HG03095 (cell line): ENCODE measurements at regions not wholly inside any gene's neighbourhood (a gene's known extent, or its start where the extent isn't known, plus 50 kb on each side); places are given as distances from the start of the nearest gene placed in this dataset.
"Not testable (repeated sequence)": the region's sequence is repeated elsewhere in the genome, so short reads cannot be mapped to it uniquely, and the experiment has no call there.

Experiments
- ATAC-seq: cut with Tn5 transposase; IDR thresholded peaks from one replicate; pipeline ENCODE4 v1.9.1; 2021; ENCODE audit warnings: moderate library complexity; ENCODE audit not compliant: unreplicated experiment

DNA sequence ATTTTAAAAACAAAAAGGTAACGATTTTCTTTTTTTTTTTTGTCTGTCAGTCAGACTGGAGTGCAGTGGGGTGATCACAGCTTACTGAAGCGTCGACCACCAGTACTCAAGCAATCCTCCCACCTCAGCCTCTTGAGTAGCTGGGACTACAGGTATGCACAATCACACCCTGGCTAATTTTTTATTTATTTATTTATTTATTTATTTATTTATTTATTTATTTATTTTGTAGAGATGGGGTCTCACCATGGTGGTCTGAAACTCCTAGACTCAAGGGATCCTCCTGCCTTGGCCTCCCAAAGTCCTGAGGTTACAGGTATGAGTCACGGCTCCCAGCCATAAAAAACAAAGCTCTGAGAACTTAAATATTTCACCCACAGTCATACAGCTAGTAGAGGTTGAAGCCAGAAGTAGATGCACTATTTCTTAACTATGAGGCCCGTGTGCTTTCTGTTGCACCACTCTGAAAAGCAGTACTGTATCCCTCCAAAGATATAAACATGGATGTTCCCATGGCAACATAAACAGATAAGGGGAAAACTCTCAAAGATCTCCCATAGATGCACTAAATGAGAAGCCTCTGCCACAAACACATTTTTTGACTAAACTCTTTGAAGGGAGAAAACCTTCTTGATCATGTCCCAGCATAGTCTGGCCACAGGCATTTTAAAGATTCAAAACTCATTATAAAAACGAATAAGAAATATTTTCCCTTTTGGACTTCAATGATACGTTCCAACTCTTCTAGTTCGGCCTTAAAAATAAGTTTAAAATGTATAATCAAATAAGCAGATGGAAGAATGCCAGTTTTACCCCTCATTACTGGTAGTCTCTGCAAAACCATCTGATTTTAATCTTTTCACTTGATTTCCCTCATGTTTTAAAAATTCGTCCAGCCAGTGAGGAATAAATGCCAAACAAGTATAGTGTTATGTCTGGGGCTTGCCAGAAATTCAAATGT lies 162.3 kb upstream of the ARHGEF26 start:
- ATAC-seq, result no peak

DNA sequence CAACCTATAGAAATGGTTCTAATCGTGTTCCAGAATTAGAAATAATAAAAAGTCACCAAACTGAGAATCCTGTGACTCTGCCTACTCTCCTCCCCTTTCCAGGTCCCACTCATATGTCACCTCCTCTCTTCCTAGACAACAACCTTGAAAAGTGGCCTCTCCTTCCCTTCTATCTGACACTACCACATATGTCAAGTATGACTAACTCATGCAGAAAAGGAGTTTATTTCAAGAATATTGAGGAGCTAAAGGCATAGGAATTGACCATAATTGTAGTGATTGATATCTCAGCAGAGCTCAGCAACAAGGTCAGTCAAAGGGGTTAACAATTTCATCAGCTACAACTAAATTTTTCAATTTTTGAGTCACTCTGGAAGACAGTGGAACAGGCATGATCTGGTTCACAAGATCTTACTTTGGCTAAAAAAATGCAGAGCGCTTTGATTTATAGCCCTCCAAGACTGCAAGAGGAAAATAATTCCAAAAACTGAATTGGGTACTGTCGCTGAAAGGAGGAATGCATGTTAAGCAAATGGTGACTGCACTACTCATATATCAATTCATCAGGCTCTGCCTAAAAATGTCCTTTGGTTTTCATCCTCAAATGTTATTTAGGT lies 160.6 kb upstream of the ARHGEF26 start:
- ATAC-seq, result no peak

DNA sequence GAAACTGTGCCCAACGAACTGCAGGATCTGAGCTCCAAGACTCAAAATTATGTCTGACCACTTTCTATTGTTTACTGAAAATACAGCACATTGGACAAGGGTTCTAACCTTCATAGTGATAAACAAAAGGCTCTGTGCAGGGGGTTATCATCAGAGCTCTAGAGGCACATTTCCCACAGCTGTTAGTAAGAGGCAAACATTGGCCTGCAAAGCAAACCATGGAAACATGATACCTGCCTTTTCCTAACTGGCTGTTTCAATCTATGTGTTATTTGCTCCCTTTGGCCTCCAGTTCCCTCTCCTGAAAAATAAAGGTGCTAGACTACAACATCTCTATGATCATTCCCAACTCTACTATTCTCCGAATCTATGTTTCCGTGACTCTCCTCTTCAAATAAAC lies 159.7 kb upstream of the ARHGEF26 start:
- no peak for ATAC-seq

DNA sequence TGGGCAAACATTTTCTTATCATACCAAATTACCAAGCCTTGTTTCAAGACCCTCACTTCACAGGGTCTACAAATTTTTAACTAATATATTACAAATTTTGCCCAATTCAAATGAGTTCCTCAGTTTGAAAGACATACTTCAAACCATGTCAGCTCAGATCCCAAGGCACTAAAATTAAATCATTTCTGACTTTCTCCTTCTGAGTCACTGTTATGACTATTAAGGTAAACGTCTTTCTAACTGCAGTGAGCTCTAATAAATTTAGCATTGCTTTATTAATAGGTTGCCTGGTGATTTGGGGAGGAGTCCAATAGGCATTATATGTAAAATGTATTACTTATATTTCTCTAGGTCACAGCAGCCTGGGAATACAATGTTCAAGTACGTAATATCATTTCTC lies 158.2 kb upstream of the ARHGEF26 start:
- ATAC-seq, result no peak

DNA sequence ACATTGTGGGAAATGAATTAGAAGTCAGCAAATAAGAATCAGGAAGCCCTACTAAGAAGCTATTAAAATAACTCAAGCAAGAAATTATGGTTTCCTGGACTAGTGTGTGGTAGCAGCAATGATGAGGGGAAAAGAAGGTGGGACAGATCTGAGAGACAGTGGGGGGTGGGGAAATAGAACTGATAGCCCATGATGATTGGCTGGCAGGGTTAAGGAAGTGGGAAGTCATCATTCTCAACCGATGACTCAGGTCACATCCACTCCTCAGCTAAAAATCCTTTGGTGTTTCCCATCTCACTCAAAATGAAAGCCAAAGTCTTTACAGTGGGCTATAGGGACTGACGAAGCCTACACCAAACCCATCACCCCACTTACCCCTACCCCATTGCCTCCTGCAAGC lies 153.9 kb upstream of the ARHGEF26 start:
- no peak for ATAC-seq

DNA sequence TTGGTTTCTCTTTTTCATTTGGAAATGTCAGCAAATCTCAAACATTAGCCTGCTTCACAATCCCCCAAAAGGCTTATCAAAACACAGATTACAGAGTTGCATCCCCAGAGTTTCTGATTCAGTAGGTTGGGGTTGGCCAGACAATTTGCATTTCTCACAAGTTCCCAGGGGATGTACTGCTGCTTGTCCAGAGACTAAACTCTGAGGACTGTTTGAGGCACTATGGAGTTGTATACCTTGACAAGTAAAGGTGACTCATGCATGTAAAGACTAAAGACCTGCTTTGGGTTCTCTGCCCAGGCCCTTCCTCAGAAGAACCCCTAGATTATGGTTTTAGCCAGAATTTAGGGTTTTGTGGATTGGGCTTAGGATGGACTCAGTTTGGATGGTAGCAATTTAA lies 151.1 kb upstream of the ARHGEF26 start:
- ATAC-seq, result peak; percentile 35

DNA sequence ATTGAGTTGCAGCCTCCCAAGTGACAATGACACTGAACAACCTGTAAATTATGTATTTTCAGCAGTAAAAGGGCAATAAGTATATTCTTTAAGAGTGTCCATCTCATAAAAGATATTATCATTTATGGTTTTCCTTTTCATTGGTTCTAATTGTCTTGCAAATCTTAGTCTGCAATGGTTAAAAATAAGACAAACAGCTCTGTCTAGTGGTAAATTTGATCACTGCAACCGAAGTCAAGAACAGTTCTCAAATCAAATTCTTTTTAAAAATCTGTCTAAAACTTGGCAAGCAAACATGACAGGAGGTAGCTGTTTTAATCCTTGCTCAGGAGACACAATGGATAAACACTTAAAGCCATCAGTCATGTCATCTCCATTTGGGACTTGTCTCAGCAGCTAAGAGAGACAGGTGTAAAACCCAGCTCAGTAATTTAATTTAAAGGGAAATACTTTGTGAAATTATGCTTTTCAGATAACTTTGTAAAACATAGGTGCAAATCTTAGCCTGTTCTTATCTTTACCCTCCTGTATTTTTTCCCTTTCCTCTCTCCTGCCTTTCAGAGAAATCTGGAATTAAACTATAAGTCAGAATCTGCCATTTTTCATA lies 150.3 kb upstream of the ARHGEF26 start:
- no peak for ATAC-seq

DNA sequence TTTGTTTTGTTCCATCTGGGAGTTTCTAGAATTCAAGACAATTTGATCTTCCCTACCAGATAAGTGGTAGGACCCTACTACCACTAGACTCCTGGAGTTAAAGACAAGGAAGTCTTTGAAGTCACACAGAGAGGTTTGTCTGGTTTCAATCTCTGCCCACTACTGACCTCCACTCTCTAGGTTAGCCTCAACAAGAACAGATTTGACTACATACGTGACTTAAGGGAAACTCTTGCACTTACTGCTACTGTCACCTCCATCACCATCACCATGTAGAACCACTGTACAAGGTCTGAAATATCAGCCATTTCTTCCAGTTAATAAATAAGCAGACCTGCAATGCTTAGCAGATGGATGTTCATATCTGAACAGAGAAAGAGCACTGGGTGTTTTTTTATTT lies 148.3 kb upstream of the ARHGEF26 start:
- peak; percentile 46 for ATAC-seq

DNA sequence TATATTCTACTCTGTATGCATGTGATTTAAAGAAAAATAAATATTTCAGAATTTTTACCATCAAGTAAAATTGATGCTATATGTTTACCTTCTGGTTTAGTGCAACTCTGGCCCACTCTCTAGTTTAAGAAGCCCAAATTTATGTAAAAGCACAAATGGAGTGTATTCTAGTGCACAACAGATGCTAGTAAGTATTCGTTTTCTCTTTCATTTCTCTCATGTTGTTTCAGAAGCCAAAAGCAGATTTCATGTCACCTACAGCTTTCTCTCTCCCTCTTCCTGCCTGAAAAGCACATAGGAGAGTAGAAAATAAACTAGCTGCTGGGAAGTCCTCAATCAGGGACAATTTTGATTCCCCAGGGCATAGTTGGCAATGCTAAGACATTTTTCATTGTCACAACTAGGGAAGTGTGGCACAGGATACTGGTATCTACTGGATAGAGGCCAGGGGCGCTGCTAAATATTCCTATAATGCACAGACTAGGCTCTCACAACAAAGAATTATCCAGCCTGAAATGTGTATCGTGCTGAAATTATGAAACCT lies 147.4 kb upstream of the ARHGEF26 start:
- ATAC-seq, result peak; percentile 67

DNA sequence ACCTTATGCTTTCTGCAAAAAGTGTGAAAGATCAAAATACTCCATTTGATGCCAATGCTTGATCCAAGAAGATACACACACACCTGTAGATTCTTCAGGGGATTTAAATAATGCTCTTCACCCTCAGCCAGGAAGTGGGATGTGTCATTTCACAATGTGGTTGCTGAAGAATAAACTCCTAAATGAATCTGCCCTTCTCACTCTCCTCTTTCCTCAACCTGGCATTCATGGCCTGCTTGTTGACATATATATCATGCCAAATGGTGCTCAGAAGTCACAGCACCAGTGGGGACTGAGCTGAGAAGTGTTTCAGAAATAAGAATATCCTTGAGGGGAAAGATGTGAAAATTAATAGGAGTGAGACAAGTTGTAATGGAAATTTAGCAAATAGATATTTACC lies 146.6 kb upstream of the ARHGEF26 start:
- ATAC-seq, result no peak

DNA sequence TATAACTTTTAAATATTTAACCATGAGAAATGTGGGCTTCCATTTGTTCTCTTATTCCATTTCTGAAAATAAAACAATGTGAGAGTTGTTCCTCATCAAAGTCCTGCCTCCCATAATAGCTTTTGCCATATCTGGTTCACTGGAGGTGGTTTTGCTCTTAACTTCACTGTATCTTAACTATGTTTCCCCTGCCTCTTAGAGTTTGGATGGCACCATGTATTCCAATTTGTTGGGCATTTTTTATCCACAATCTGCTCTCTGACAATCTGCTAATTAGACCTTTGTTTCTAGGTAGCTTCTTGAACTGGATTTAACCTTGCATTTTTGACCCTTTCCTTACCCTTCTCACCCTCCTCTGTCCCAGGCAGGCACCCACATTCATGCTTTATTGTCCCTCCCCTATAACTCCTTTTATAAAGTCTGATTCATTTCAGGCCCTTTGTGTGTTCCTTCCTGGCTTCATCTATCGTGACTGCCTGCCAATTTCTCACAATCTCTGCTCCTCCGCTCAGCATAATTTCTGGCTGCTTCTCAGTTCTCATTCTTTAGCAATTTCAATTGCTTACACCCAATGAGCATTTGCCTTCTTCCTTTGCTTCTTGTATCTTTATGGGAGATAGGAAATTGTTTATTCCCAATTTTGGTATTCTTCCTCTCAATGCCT lies 144.2 kb upstream of the ARHGEF26 start:
- ATAC-seq, result no peak

DNA sequence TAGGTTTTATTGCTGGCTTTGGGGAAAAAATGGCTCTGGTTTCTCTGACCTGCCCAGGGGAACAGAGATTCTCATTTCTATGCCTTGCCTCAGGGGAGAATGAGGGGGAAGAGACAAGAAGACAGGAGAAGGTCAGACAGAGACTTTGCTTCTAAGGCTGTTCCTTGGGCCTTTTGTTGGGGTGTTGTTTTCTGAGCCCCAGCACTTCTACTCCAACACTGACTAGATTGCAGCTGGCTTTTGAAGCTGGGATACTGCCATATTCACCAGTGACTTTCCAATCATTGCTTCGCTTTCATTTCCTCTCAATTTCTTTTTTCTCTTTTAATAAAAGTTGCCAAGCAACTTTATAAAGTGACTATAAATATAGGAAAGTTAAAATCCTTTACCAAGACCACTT lies 143.2 kb upstream of the ARHGEF26 start:
- ATAC-seq, result no peak

DNA sequence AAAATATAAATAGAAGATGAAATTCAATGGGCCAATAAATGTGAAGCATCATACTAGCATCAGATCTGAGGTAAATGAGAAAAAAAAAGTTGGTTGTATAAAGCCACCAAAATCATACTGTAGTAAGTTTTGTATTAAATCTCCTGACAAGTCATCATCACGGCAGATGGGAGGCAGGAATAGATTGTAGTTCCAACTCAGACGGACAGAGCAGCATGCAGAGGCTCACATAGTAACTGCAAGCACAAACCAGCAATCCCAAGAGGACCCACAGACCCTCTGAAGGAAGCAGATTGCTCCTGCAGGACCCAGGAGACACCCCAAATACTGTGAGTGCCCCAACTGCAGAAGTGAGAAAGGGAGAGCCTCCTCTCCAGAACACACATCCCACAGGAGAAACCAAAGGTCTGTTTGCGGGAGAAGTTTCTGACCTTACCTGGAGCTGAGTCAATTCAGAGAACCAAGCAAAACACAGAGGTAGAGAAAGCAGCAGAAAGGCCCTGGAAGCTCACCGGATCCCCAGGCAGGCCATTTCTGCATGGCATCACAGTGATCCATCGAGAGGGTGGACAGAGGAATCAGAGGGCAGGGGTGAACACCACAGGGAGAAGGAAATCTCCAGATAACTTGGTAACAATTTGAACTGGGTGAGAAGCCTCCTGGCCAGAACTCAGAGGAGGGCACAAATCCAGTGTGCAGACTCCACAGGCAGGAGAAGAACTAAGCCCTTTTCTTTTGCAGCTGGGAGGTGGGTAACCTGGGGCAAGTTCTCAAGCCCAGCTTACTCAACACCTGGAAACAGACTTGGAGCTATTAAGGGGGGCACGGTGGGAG lies 141.6 kb upstream of the ARHGEF26 start:
- no peak for ATAC-seq

DNA sequence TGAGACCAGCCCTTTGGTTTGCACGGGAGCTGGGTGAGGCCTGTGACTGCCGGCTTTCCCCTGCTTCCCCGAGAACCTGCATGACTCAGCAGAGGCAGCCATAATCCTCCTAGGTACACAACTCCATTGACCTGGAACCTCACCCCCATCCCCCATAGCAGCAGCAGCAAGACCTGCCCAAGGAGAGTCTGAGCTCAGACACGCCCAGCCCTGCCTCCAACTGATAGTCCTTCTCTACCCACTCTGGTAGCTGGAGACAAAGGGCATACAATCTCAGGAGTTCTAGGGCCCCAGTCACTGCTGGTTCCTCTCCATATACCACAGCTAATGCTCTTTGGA lies 141.0 kb upstream of the ARHGEF26 start:
- no peak for ATAC-seq

DNA sequence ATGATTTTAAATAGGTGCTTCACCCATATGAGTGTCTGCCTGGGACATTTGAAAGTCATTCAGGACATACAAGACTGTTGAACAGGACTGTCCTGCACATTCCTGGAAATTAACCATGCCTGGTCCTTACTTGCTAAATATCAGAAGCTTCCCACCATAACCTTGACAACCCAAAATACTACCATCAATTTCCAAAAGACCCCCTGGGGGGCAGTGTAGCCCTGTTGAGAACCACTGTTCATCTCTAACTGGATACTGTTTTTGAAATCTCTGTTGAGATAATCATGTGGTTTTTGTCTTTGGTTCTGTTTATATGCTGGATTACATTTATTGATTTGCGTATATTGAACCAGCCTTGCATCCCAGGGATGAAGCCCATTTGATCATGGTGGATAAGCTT lies 123.8 kb upstream of the ARHGEF26 start:
- ATAC-seq, result not testable (repeated sequence)

DNA sequence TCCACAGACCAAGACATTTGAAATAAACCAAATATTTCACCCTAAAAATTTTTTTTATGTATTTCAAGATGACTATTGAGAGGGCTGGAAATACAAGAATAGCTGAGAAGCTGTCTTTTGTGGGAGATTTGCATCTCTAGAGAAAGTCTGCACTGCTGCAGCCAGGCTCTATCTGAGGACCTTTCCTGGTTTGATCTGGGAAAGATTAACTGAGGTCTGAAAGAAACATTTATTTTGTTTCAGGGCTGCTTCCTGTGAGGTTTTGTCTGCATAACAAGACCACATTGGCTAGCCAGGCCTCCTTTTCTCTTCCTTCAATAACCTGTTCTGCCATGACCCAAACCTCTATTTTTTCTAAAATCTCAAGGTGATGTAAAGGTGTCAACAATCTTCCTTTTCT lies 117.5 kb upstream of the ARHGEF26 start:
- no peak for ATAC-seq

DNA sequence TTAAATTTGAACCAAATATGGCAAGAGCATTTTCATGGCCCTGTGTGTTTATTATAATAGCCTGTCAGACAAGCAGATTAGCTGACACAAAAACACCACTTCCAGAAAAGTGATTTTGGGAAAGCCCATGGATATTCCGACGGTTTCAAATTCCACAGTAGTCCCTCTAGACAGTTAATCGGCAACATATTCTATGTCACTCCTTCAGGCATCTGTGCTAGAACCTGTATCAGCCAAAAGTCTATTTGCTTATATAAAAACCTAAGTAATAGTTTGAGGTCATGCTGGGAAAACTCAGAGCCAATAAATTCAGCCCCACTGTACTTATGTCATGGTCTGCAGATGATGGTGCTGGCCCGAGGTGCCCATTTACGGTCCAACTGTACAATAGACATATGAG lies 110.2 kb upstream of the ARHGEF26 start:
- ATAC-seq, result no peak

DNA sequence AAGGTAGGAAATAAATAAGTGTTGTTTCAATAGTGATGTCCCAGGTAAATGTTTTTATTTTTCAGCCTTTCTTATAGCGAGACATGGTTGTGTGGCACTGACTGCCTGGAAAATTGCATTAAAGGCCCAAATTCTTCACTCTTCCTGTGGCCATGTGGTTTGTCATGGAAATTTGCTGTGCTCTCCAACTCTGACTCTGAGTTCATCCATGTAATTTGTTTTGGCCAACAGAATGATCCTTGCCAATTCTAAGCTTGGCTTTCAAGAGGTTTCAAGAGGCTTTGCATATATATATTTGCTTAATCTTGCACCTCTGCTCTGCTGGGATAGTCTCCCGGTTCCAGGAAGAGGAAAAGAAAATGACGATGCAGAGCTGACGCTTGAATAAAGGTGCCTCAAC lies 107.5 kb upstream of the ARHGEF26 start:
- no peak for ATAC-seq

DNA sequence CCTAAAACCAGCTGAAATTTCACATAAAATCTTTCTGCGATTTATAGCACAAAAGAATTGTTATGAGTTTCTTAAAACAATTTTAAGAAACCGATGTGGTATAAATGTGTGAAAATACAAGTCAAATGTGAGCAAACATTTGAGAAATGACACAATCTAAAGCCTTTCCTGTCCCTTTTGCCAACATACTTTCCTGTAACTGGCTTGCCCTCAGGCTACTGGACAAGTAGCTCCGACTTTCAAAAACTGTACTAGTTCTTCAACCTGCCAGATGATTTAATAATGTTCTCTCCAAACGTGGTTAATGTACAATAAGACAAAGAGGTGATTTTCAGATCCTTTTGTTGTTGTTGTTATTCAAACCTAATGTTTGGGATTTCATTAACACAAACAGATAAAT lies 105.9 kb upstream of the ARHGEF26 start:
- ATAC-seq, result no peak

DNA sequence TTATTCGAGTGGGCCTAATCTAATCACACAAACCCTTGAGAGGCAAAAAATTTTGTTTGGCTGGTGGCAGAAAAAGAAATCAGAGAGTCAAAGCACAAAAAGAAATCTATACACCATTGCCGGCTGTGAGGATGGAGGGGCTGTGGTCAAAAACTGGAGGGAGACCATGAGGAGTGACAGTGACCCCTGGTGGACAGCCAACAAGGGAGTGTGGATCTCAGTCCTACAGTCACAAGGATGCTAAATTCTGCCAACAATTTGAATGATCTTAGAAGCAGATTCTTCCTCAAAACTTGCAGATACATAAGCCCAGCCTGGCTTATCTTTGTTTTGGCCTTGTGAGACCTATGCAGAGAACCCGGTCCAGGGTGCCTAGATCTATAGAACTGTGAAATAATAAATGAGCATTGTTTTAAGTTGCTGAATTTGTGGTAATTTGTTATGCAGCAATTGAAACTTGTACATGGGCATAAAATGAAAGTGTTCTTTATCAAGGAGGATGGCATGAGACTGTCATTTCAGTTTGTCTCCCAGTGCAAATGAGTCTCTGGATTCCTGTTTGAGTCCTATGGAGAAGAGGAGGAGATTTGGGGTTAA lies 103.0 kb upstream of the ARHGEF26 start:
- ATAC-seq, result peak; percentile 76
